ENCODE measurements at regions not wholly inside any gene's neighbourhood (a gene's known extent, or its start where the extent isn't known, plus 50 kb on each side); places are given as distances from the start of the nearest gene placed in this dataset.

- TF ChIP-seq NFYB (CRISPR knock-in tag; IDR thresholded peaks at IDR 0.05) (no peak), ZNF329 (CRISPR knock-in tag; IDR thresholded peaks at IDR 0.05; ENCODE audit: low read depth) (no peak), TAF15 (IDR thresholded peaks at IDR 0.05; ENCODE audit: low read depth, low read length, poor library complexity, severe bottlenecking) (no peak), FOXP1 (IDR thresholded peaks at IDR 0.05) (no peak), FOXP1 (CRISPR knock-in tag; IDR thresholded peaks at IDR 0.05) (no peak)
- H3K4me3 ChIP-seq (replicated peaks in 1 of 3; ENCODE audit: insufficient read depth in 1 of 3, low read depth in 2 of 3, low read length in 3 of 3): no peak overlapping the region
- FAIRE-seq (no peak), ATAC-seq (no peak), DNase-seq (ENCODE audit: low spot score) (no peak)
- H3K4me2 ChIP-seq (ENCODE audit: low read depth, low read length): no peak overlapping the region
- no peak overlapping the region for H3K9ac ChIP-seq (ENCODE audit: insufficient read depth, low read depth, low read length)
- no peaks in the 10 kb centered on the region for H3K4me1 ChIP-seq (ENCODE audit: insufficient read depth, low read length)
- intact Hi-C loops (cut with micrococcal nuclease; ENCODE audit: unreplicated experiment): loop anchor here (5.0 kb wide), 1 partner anchor 32 kb away; no protein-coding TSS in a partner anchor
- no peaks in the 10 kb centered on the region for H3K36me3 ChIP-seq (replicated peaks in 1 of 2; ENCODE audit: control insufficient read depth in 1 of 2, insufficient read depth in 2 of 2, low read length in 2 of 2)
- WGBS (ENCODE audit: low lambda C conversion rate): 0% methylated on average over 4 of the region's 4 CpGs
- POLR2A ChIA-PET: no interaction called here
- CTCF ChIA-PET (ENCODE audit: low intra/inter-chr PET ratio, low total read pairs): no interaction called here
- H3K27ac ChIP-seq (ENCODE audit: extremely low read length, insufficient read depth, low read length): no peak overlapping the region
- in situ Hi-C loops (cut with HindIII; ENCODE audit: extremely low pct_ligation_motif_present, low pct_unique_long_range_greater_than_20kb): loop anchor here (5.0 kb wide), 1 partner anchor 32 kb away; no protein-coding TSS in a partner anchor
- no peaks in the 10 kb centered on the region for H3K79me2 ChIP-seq (ENCODE audit: insufficient read depth, low read length)
- H4K20me1 ChIP-seq (ENCODE audit: insufficient read depth, low read length): no peaks in the 10 kb centered on the region
- no peaks in the 10 kb centered on the region for H3K9me3 ChIP-seq (ENCODE audit: low read length)
- no TSS peak for BruUV-seq (replicated peaks)
- no peak overlapping the region for H2AFZ ChIP-seq (ENCODE audit: low read length)
- H3K27me3 ChIP-seq (ENCODE audit: control insufficient read depth in 1 of 2, insufficient read depth in 2 of 2, low read length in 2 of 2): peaks cover 0 to 27% of the 10 kb centered on the region in 2 experiments; a peak in 3 of 5 replicates
These were observed 61.9 kb upstream of the YPEL5 start for GRCh38 chr2:30084915-30085314.

GRCh38 chr2:30089171-30089570 lies 57.6 kb upstream of the YPEL5 start:
- no peak overlapping the region for H3K27ac ChIP-seq (ENCODE audit: extremely low read length, insufficient read depth, low read length)
- POLR2A ChIA-PET: no interaction called here
- intact Hi-C loops (cut with micrococcal nuclease; ENCODE audit: unreplicated experiment) (no loop called here), in situ Hi-C loops (cut with HindIII; ENCODE audit: extremely low pct_ligation_motif_present, low pct_unique_long_range_greater_than_20kb) (no loop called here)
- FAIRE-seq (no peak), ATAC-seq (no peak), DNase-seq (ENCODE audit: low spot score) (no peak)
- CTCF ChIA-PET (ENCODE audit: low intra/inter-chr PET ratio, low total read pairs): no interaction called here
- no peaks in the 10 kb centered on the region for H3K4me1 ChIP-seq (ENCODE audit: insufficient read depth, low read length)
- no peak overlapping the region for H3K4me2 ChIP-seq (ENCODE audit: low read depth, low read length)
- H3K79me2 ChIP-seq (ENCODE audit: insufficient read depth, low read length): no peaks in the 10 kb centered on the region
- no peak for TF ChIP-seq KDM5A (IDR thresholded peaks at IDR 0.05; ENCODE audit: borderline replicate concordance, low read length)
- no peaks in the 10 kb centered on the region for H3K36me3 ChIP-seq (replicated peaks in 1 of 2; ENCODE audit: control insufficient read depth in 1 of 2, insufficient read depth in 2 of 2, low read length in 2 of 2)
- H4K20me1 ChIP-seq (ENCODE audit: insufficient read depth, low read length): no peaks in the 10 kb centered on the region
- H3K4me3 ChIP-seq (replicated peaks in 1 of 3; ENCODE audit: insufficient read depth in 1 of 3, low read depth in 2 of 3, low read length in 3 of 3): no peak overlapping the region
- H2AFZ ChIP-seq (ENCODE audit: low read length): no peak overlapping the region
- H3K27me3 ChIP-seq (ENCODE audit: control insufficient read depth in 1 of 2, insufficient read depth in 2 of 2, low read length in 2 of 2): peaks cover 0 to 27% of the 10 kb centered on the region in 2 experiments; a peak in 3 of 5 replicates
- H3K9ac ChIP-seq (ENCODE audit: insufficient read depth, low read depth, low read length): no peak overlapping the region
- no peaks in the 10 kb centered on the region for H3K9me3 ChIP-seq (ENCODE audit: low read length)
- no TSS peak for BruUV-seq (replicated peaks)

Measured in HepG2 (cell line).